ENCODE measurements at regions not wholly inside any gene's neighbourhood (a gene's known extent, or its start where the extent isn't known, plus 50 kb on each side); places are given as distances from the start of the nearest gene placed in this dataset.

DNA sequence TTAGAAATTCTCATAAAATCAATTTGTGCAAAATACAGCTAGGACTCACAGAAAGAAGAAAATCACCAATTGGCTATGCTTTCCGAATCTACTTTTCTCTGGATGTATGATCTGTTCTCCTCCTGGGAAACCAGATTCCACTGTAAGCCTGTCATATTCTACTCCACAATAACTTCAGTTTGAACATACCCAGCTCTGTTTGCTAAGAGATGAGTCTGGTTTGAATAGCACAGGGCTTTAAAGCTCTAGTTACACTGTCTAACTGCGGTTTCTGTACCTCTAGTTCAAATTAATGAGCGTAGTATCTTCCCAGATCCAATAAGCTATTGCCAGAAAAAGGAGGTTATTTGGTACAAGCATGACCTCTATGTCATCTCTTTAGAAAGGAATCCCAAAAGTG, 270.1 kb downstream of the DAD1 start:
- ATAC-seq (ENCODE audit: low read depth) (no peak), DNase-seq (peak; percentile 31)
- in situ Hi-C loops (cut with MboI; ENCODE audit: low sequenced_read_pairs): no loop called here
- no peak overlapping the region for H3K14ac ChIP-seq (replicated peaks; ENCODE audit: low read depth, low read length)
- whole genome bisulfite sequencing, 2 experiments (ENCODE audit: extremely low coverage in 2 of 2, insufficient read length in 1 of 2): no CpG with 5 or more reads among the region's 3 CpGs
- H3K56ac ChIP-seq (ENCODE audit: extremely low read depth, insufficient read depth, low read length): no peak overlapping the region
- H2BK120ac ChIP-seq (ENCODE audit: low read depth, low read length): no peak overlapping the region
- H4K5ac ChIP-seq (ENCODE audit: low read depth, low read length): no peak overlapping the region
- H2BK20ac ChIP-seq (ENCODE audit: low read depth, low read length): no peak overlapping the region
- H2AK5ac ChIP-seq (ENCODE audit: low read depth, low read length): no peak overlapping the region
- H4K91ac ChIP-seq (ENCODE audit: insufficient read depth, low read depth, low read length): no peak overlapping the region
- no peaks in the 10 kb centered on the region for H4K20me1 ChIP-seq (ENCODE audit: insufficient read depth, low read length)
- no peaks in the 10 kb centered on the region for H3K4me1 ChIP-seq (ENCODE audit: control insufficient read depth, insufficient read depth, low read length)
- BruUV-seq (replicated peaks): no TSS peak
- no peak overlapping the region for H3K27ac ChIP-seq (ENCODE audit: insufficient read depth, low read length)
- POLR2A ChIA-PET (ENCODE audit: unreplicated experiment): no interaction called here
- no peaks in the 10 kb centered on the region for H3K36me3 ChIP-seq (ENCODE audit: control insufficient read depth, insufficient read depth, low read length)
- no peak overlapping the region for H2BK15ac ChIP-seq (ENCODE audit: low read depth, low read length)
- H2AFZ ChIP-seq (replicated peaks; ENCODE audit: low read length, poor library complexity): no peak overlapping the region
- CTCF ChIA-PET: interaction anchor here (0.6 to 4.4 kb wide), 20 partner anchors 9 to 156 kb away, joined by 3 to 21 read pairs (median 4); no protein-coding TSS in a partner anchor
- no peak overlapping the region for H4K8ac ChIP-seq (ENCODE audit: low read depth in 2 of 2, low read length in 2 of 2)
- peaks cover 15% of the 10 kb centered on the region for H3K27me3 ChIP-seq (ENCODE audit: control insufficient read depth, insufficient read depth, low read length)
- H3K23ac ChIP-seq (ENCODE audit: low read depth, low read length): no peak overlapping the region
- TF ChIP-seq, protein P1, sequence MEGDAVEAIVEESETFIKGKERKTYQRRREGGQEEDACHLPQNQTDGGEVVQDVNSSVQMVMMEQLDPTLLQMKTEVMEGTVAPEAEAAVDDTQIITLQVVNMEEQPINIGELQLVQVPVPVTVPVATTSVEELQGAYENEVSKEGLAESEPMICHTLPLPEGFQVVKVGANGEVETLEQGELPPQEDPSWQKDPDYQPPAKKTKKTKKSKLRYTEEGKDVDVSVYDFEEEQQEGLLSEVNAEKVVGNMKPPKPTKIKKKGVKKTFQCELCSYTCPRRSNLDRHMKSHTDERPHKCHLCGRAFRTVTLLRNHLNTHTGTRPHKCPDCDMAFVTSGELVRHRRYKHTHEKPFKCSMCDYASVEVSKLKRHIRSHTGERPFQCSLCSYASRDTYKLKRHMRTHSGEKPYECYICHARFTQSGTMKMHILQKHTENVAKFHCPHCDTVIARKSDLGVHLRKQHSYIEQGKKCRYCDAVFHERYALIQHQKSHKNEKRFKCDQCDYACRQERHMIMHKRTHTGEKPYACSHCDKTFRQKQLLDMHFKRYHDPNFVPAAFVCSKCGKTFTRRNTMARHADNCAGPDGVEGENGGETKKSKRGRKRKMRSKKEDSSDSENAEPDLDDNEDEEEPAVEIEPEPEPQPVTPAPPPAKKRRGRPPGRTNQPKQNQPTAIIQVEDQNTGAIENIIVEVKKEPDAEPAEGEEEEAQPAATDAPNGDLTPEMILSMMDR (conservative IDR thresholded peaks at IDR 0.05; ENCODE audit: low read depth, low read length): no peak
- no peak for TF ChIP-seq NFE2L2 (IDR thresholded peaks at IDR 0.05; ENCODE audit: low read depth, low read length)
- no peak for TF ChIP-seq POLR2A (IDR thresholded peaks at IDR 0.05; ENCODE audit: low read depth, low read length)
- no peak for TF ChIP-seq SMC3 (IDR thresholded peaks at IDR 0.05; ENCODE audit: low read depth, low read length)
- TF ChIP-seq CEBPB (IDR thresholded peaks at IDR 0.05; ENCODE audit: low read depth, low read length): no peak
- no peak for TF ChIP-seq ELK1 (IDR thresholded peaks at IDR 0.05; ENCODE audit: borderline replicate concordance, low read depth, low read length)
- TF ChIP-seq CHD1 (IDR thresholded peaks at IDR 0.05; ENCODE audit: low read depth, low read length): no peak
- no peak for TF ChIP-seq RFX5 (IDR thresholded peaks at IDR 0.05; ENCODE audit: low read depth, low read length)
- no peak for TF ChIP-seq MAZ (IDR thresholded peaks at IDR 0.05; ENCODE audit: borderline replicate concordance, low read depth, low read length)
- TF ChIP-seq RCOR1 (IDR thresholded peaks at IDR 0.05; ENCODE audit: insufficient replicate concordance, low read length): no peak
- no peak for TF ChIP-seq RAD21 (IDR thresholded peaks at IDR 0.05; ENCODE audit: low read length)
- no peak for TF ChIP-seq MAFK (IDR thresholded peaks at IDR 0.05; ENCODE audit: low read depth, low read length)
- no peak for TF ChIP-seq BHLHE40 (IDR thresholded peaks at IDR 0.05; ENCODE audit: low read depth, low read length)
- no peak for TF ChIP-seq MXI1 (IDR thresholded peaks at IDR 0.05; ENCODE audit: borderline replicate concordance, low read depth, low read length)
- TF ChIP-seq FOS (IDR thresholded peaks at IDR 0.05; ENCODE audit: low read depth, low read length): no peak
- no peak for TF ChIP-seq USF2 (IDR thresholded peaks at IDR 0.05; ENCODE audit: low read depth, low read length)
- intact Hi-C loops (cut with micrococcal nuclease): loop anchor here (10.0 kb wide), 1 partner anchor 236 kb away; no protein-coding TSS in a partner anchor
- no peak overlapping the region for H3K18ac ChIP-seq (ENCODE audit: low read depth, low read length)
- no peak overlapping the region for H3K4me2 ChIP-seq (ENCODE audit: low read depth, low read length)
- no peak overlapping the region for H3K9ac ChIP-seq (ENCODE audit: low read depth, low read length)
- no peaks in the 10 kb centered on the region for H3K9me3 ChIP-seq (ENCODE audit: control insufficient read depth, insufficient read depth, low read length)
- no peak overlapping the region for H2AK9ac ChIP-seq (replicated peaks; ENCODE audit: low read depth, low read length, poor library complexity)
- dilution Hi-C loops (cut with HindIII; ENCODE audit: low sequenced_read_pairs, unreplicated experiment): no loop called here
- H3K4me3 ChIP-seq (ENCODE audit: insufficient read depth, low read depth, low read length): no peak overlapping the region
- H2BK5ac ChIP-seq (ENCODE audit: low read depth, low read length, poor library complexity, severe bottlenecking): no peak overlapping the region
- H3K4ac ChIP-seq (ENCODE audit: low read depth, low read length): no peak overlapping the region
- H3K79me1 ChIP-seq (ENCODE audit: low read depth in 1 of 2, low read length in 2 of 2): no peaks in the 10 kb centered on the region
- H3K9me1 ChIP-seq (ENCODE audit: insufficient read depth, low read length): no peaks in the 10 kb centered on the region

Data from IMR-90 (cell line).